ENCODE measurements at regions not wholly inside any gene's neighbourhood (a gene's known extent, or its start where the extent isn't known, plus 50 kb on each side); places are given as distances from the start of the nearest gene placed in this dataset.

GRCh38 chr2:70368545-70368944 is 66.7 kb upstream of the FAM136A start:
- no peaks in the 10 kb centered on the region for H3F3A ChIP-seq (ENCODE audit: low read length, unreplicated experiment)
- intact Hi-C loops (cut with micrococcal nuclease), result no loop called here
- H3K27me3 ChIP-seq (ENCODE audit: low read length), result no peaks in the 10 kb centered on the region
- no peak overlapping the region for H2AFZ ChIP-seq (ENCODE audit: low read length)
- H3K4me2 ChIP-seq (ENCODE audit: low read length), result no peak overlapping the region
- BruUV-seq (replicated peaks), result no TSS peak
- no peaks in the 10 kb centered on the region for H4K20me1 ChIP-seq (ENCODE audit: low read length)
- H3K79me2 ChIP-seq (ENCODE audit: low read length), result no peaks in the 10 kb centered on the region
- TF ChIP-seq, protein P1, sequence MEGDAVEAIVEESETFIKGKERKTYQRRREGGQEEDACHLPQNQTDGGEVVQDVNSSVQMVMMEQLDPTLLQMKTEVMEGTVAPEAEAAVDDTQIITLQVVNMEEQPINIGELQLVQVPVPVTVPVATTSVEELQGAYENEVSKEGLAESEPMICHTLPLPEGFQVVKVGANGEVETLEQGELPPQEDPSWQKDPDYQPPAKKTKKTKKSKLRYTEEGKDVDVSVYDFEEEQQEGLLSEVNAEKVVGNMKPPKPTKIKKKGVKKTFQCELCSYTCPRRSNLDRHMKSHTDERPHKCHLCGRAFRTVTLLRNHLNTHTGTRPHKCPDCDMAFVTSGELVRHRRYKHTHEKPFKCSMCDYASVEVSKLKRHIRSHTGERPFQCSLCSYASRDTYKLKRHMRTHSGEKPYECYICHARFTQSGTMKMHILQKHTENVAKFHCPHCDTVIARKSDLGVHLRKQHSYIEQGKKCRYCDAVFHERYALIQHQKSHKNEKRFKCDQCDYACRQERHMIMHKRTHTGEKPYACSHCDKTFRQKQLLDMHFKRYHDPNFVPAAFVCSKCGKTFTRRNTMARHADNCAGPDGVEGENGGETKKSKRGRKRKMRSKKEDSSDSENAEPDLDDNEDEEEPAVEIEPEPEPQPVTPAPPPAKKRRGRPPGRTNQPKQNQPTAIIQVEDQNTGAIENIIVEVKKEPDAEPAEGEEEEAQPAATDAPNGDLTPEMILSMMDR (conservative IDR thresholded peaks at IDR 0.05; ENCODE audit: low read depth, low read length), result no peak
- TF ChIP-seq EZH2 (IDR thresholded peaks at IDR 0.05; ENCODE audit: low read length, unreplicated experiment), result no peak
- TF ChIP-seq EZH2phosphoT487 (IDR thresholded peaks at IDR 0.05; ENCODE audit: borderline replicate concordance, low read length), result no peak
- H3K27ac ChIP-seq (ENCODE audit: low read length), result no peak overlapping the region
- POLR2A ChIA-PET (ENCODE audit: unreplicated experiment), result no interaction called here
- no peaks in the 10 kb centered on the region for H3K36me3 ChIP-seq (ENCODE audit: low read depth, low read length)
- peaks cover 8% of the 10 kb centered on the region for H3K4me1 ChIP-seq (ENCODE audit: insufficient read depth, low read length)
- DNase-seq (no peak), ATAC-seq (no peak)
- no peak overlapping the region for H3K4me3 ChIP-seq (ENCODE audit: low read length)
- CTCF ChIA-PET, result no interaction called here
- no peaks in the 10 kb centered on the region for H3K9me3 ChIP-seq (ENCODE audit: low read length)
- H3K9me2 ChIP-seq (replicated peaks; ENCODE audit: low read length), result no peaks in the 10 kb centered on the region
- no peak overlapping the region for H3K9ac ChIP-seq (ENCODE audit: low read length)

DNA sequence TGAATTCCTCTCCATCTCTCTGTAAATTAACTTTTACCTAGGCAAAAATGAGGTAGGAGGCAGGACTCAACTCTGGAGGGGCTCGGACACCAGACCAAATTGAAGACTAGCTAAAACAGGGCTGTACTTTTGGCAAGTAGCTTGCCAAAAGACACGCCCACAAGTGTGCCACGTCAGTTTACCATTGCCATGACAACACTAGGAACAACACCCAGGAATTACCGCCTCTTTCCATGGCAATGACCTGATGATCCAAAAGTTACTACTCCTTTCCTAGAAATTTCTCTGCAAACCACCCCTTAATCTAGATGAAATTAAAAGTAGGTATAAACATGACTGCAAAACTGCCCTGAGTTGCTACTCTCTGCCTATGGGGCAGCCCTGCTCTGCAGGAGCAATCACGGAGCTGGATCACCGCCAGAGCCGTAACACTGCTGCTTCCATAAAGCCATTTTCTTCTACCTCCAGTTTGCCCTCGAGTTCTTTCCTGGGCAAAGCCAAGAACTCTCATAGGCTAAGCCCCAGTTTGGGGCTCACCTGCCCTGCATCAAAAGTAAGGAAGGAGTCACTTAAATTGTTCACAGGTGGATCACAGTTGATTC is 66.0 kb upstream of the FAM136A start:
- Histone ChIP-seq H3K4me3 (ENCODE audit: low read length) (no peak overlapping the region), H3K4me2 (ENCODE audit: low read length) (no peak overlapping the region), H3K79me2 (ENCODE audit: low read length) (no peaks in the 10 kb centered on the region), H3K9me3 (ENCODE audit: low read length) (no peaks in the 10 kb centered on the region), H3K4me1 (ENCODE audit: insufficient read depth, low read length) (peaks cover 13% of the 10 kb centered on the region), H3K27ac (ENCODE audit: low read length) (no peak overlapping the region), H3K27me3 (ENCODE audit: low read length) (no peaks in the 10 kb centered on the region), H4K20me1 (ENCODE audit: low read length) (no peaks in the 10 kb centered on the region), H2AFZ (ENCODE audit: low read length) (no peak overlapping the region), H3F3A (ENCODE audit: low read length, unreplicated experiment) (no peaks in the 10 kb centered on the region), H3K36me3 (ENCODE audit: low read depth, low read length) (no peaks in the 10 kb centered on the region), H3K9me2 (replicated peaks; ENCODE audit: low read length) (no peaks in the 10 kb centered on the region), H3K9ac (ENCODE audit: low read length) (no peak overlapping the region)
- CTCF ChIA-PET, result no interaction called here
- POLR2A ChIA-PET (ENCODE audit: unreplicated experiment), result no interaction called here
- no peak for DNase-seq
- no TSS peak for BruUV-seq (replicated peaks)
- ATAC-seq, result no peak
- no peak for TF ChIP-seq EZH2 (IDR thresholded peaks at IDR 0.05; ENCODE audit: low read length, unreplicated experiment)
- TF ChIP-seq EZH2phosphoT487 (IDR thresholded peaks at IDR 0.05; ENCODE audit: borderline replicate concordance, low read length), result no peak
- TF ChIP-seq, protein P1 (conservative IDR thresholded peaks at IDR 0.05; ENCODE audit: low read depth, low read length), result no peak
- intact Hi-C loops (cut with micrococcal nuclease), result no loop called here

- no peak overlapping the region for H3K4me3 ChIP-seq (ENCODE audit: low read length)
- H3K9me2 ChIP-seq (replicated peaks; ENCODE audit: low read length), result no peaks in the 10 kb centered on the region
- intact Hi-C loops (cut with micrococcal nuclease), result no loop called here
- H3K4me2 ChIP-seq (ENCODE audit: low read length), result peak overlapping the region; percentile 60
- TF ChIP-seq EZH2 (IDR thresholded peaks at IDR 0.05; ENCODE audit: low read length, unreplicated experiment), result no peak
- TF ChIP-seq, protein P1 (conservative IDR thresholded peaks at IDR 0.05; ENCODE audit: low read depth, low read length), result no peak
- no peak for TF ChIP-seq EZH2phosphoT487 (IDR thresholded peaks at IDR 0.05; ENCODE audit: borderline replicate concordance, low read length)
- no peaks in the 10 kb centered on the region for H3K9me3 ChIP-seq (ENCODE audit: low read length)
- H3K27ac ChIP-seq (ENCODE audit: low read length), result peak overlapping the region; percentile 81
- DNase-seq (peak; percentile 94), ATAC-seq (peak; percentile 93)
- H3K36me3 ChIP-seq (ENCODE audit: low read depth, low read length), result no peaks in the 10 kb centered on the region
- peaks cover 43% of the 10 kb centered on the region for H3K4me1 ChIP-seq (ENCODE audit: insufficient read depth, low read length)
- H3K9ac ChIP-seq (ENCODE audit: low read length), result peak overlapping the region; percentile 60
- ChIA-PET POLR2A (ENCODE audit: unreplicated experiment) (no interaction called here), CTCF (no interaction called here)
- 0 out of 2 replicates have a peak overlapping the region, but pooled peaks have one; percentile 16 for H2AFZ ChIP-seq (ENCODE audit: low read length)
- H3K27me3 ChIP-seq (ENCODE audit: low read length), result no peaks in the 10 kb centered on the region
- no peaks in the 10 kb centered on the region for H4K20me1 ChIP-seq (ENCODE audit: low read length)
- H3F3A ChIP-seq (ENCODE audit: low read length, unreplicated experiment), result no peaks in the 10 kb centered on the region
- no TSS peak for BruUV-seq (replicated peaks)
- H3K79me2 ChIP-seq (ENCODE audit: low read length), result no peaks in the 10 kb centered on the region
Measured at GRCh38 chr2:70362661-70363060, 60.8 kb upstream of the FAM136A start.

All from PC-3 (cell line).